Activated CD4-positive, alpha-beta T cell treated with anti-CD3 and anti-CD28 coated beads, Interleukin-2, amount 10 ng/mL, durations not matched to agents 7 days and 5 days (primary cell): ENCODE measurements at regions not wholly inside any gene's neighbourhood (a gene's known extent, or its start where the extent isn't known, plus 50 kb on each side); places are given as distances from the start of the nearest gene placed in this dataset.
"Not testable (repeated sequence)": the region's sequence is repeated elsewhere in the genome, so short reads cannot be mapped to it uniquely, and the experiment has no call there.

ENCODE experiments used
- CTCF ChIA-PET: fragments of 350-600 bp; sonication (Branson Sonifier 250); formaldehyde crosslinking; loops from one replicate; lab custom pipeline; 2021; ENCODE audit warnings: antibody characterized with exemption; lab: Charles Lee
- POLR2A ChIA-PET: fragments of 350-600 bp; sonication (Branson Sonifier 250); formaldehyde crosslinking; loops from one replicate; lab custom pipeline; 2021; ENCODE audit warnings: antibody characterized with exemption; lab: Charles Lee
- DNase-seq: peaks from one replicate; pipeline ENCODE4 v3.0.0-alpha.2; 2020
- H3K27ac Mint-ChIP-seq: one replicate; pipeline ENCODE4 v1.8.0; 2021; ENCODE audit warnings: mild to moderate bottlenecking, moderate library complexity, mixed read lengths
- H3K27me3 Mint-ChIP-seq: one replicate; pipeline ENCODE4 v1.8.0; 2021; ENCODE audit warnings: mixed read lengths
- H3K36me3 Mint-ChIP-seq: one replicate; pipeline ENCODE4 v1.8.0; 2021; ENCODE audit warnings: low read depth, mixed read lengths
- H3K4me1 Mint-ChIP-seq: one replicate; pipeline ENCODE4 v1.8.0; 2021; ENCODE audit warnings: mixed read lengths
- H3K4me3 Mint-ChIP-seq: one replicate; pipeline ENCODE4 v1.8.0; 2021; ENCODE audit warnings: mild to moderate bottlenecking, moderate library complexity, mixed read lengths
- H3K9me3 Mint-ChIP-seq: one replicate; pipeline ENCODE4 v1.8.0; 2021; ENCODE audit warnings: mixed read lengths

DNA sequence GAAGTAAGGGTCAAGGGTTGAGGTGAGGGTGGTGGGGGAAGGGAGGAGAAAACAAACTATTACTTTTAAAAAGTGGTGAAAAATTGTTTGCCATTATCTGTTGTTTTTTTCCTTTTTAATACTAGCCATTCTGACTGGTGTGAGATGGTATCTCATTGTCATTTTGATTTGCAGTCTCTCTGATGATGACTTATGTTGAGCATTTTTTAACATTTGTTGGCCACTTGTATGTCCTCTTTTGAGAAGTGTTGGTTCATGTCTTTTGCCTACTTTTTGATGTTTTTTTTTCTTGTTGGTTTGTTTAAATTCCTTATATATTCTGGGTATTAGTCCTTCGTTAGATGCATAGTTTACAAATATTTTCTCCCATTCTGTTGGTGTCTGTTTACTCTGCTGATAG is 185.9 kb upstream of the ANKRD28 start:
- no peak overlapping the region for H3K4me3 Mint-ChIP-seq
- peaks cover 7% of the 10 kb centered on the region for H3K27me3 Mint-ChIP-seq
- no peak for DNase-seq
- ChIA-PET CTCF (interaction anchor here (0.6 kb wide), 1 partner anchor 386 kb away, joined by 4 read pairs; no protein-coding TSS in a partner anchor), POLR2A (no interaction called here)
- peaks cover 10% of the 10 kb centered on the region for H3K9me3 Mint-ChIP-seq
- H3K27ac Mint-ChIP-seq: no peak overlapping the region
- H3K4me1 Mint-ChIP-seq: no peaks in the 10 kb centered on the region
- H3K36me3 Mint-ChIP-seq: peaks cover under 1% of the 10 kb centered on the region

DNA sequence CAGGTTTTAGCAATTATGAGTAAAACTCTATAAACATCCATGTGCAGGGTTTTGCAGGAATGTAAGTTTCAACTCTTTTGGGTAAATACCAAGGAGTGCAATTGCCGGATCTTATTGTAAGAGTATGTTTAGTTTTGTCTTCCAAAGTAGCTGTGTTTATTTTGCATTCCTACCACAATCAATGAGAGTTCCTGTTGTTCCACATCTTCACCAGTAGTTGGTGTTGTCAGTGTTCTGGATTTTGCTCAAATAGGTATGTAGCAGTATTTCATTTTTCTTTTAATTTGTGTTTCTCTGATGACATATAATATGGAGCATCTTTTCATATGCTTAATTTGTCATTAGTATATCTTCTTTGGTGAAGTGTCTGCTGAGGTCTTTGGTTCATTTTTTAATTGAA is 185.1 kb upstream of the GALNT15 start:
- Mint-ChIP-seq H3K4me1 (no peaks in the 10 kb centered on the region), H3K27ac (no peak overlapping the region), H3K36me3 (peaks cover 3% of the 10 kb centered on the region), H3K4me3 (no peak overlapping the region), H3K27me3 (peaks cover 14% of the 10 kb centered on the region), H3K9me3 (peaks cover 15% of the 10 kb centered on the region)
- POLR2A ChIA-PET: no interaction called here
- DNase-seq: no peak
- CTCF ChIA-PET: no interaction called here

DNA sequence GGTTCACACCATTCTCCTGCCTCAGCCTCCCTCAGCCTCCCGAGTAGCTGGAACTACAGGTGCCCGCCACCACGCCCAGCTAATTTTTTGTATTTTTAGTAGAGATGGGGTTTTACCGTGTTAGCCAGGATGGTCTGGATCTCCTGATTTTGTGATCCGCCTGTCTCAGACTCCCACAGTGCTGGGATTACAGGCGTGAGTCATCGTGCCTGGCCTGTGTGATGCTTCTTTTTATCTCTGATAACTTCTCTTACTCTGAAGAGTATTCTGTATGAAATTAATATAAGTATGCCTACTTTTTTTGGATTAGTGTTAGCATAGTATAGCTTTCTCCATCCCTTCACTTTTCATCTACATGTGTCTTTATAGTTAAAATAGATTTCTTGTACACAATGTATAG is 180.8 kb upstream of the GALNT15 start:
- H3K27me3 Mint-ChIP-seq, H3K4me3 Mint-ChIP-seq, H3K4me1 Mint-ChIP-seq, H3K27ac Mint-ChIP-seq, H3K36me3 Mint-ChIP-seq, DNase-seq, H3K9me3 Mint-ChIP-seq, POLR2A ChIA-PET: not testable (repeated sequence)
- CTCF ChIA-PET: interaction anchor here (0.6 kb wide), 2 partner anchors 50 to 68 kb away, joined by 3 read pairs; no protein-coding TSS in a partner anchor

DNA sequence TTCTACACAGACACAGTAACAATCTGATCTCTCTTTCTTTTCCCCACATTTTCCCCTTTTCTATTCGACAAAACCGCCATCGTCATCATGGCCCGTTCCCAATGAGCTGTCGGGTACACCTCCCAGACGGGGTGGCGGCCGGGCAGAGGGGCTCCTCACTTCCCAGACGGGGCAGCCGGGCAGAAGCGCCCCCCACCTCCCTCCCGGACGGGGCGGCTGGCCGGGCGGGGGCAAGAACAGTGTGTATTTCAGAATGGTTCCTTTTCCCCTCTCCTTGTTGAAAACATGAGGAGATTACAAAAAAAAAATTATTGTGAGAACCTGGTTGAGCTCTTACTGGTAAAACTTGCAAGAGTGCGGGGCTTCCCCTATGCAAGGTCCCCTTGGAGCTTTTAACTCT is 178.0 kb upstream of the GALNT15 start:
- H3K9me3 Mint-ChIP-seq, H3K27me3 Mint-ChIP-seq, H3K4me3 Mint-ChIP-seq, H3K4me1 Mint-ChIP-seq, H3K36me3 Mint-ChIP-seq, DNase-seq, POLR2A ChIA-PET, H3K27ac Mint-ChIP-seq: not testable (repeated sequence)
- CTCF ChIA-PET: interaction anchor here (1.2 kb wide), 1 partner anchor 9 kb away, joined by 5 read pairs; no protein-coding TSS in a partner anchor

DNA sequence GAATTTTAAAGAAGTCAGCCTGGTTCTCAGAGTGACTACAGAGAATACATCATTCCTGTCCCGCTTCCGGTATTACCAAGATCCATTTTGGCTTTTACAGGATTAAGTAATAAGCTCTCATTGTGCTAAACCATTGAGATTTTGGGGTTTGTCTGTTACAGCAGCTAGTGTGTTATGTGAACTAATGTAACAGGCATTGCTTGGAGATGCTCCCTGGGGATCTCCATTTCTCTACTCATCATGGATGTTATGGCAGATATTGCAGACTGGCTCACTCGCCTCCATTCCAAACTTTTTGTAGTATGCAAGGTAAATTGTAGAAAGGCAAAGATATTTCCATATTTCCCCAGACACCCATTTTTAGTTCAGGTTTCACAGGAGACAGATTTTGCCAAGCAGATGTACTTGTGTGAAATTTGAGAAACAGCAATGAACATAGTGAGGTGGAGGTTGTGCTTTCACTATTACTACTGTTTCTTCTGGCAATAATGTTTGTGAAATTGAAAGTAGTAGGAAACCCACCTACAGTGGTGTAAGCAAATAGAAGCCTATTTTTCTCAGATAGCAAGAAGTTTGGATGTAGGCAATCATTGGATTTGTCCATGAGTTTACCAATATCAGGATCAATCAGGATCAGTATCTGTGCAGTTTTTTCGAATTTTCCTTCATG is 177.1 kb upstream of the GALNT15 start:
- Mint-ChIP-seq H3K27me3 (no peaks in the 10 kb centered on the region), H3K9me3 (peaks cover 7% of the 10 kb centered on the region), H3K27ac (no peak overlapping the region), H3K4me1 (peaks cover 6% of the 10 kb centered on the region), H3K36me3 (no peaks in the 10 kb centered on the region), H3K4me3 (no peak overlapping the region)
- ChIA-PET POLR2A (no interaction called here), CTCF (interaction anchor here (1.2 kb wide), 1 partner anchor 10 kb away, joined by 5 read pairs; no protein-coding TSS in a partner anchor)
- DNase-seq: no peak

DNA sequence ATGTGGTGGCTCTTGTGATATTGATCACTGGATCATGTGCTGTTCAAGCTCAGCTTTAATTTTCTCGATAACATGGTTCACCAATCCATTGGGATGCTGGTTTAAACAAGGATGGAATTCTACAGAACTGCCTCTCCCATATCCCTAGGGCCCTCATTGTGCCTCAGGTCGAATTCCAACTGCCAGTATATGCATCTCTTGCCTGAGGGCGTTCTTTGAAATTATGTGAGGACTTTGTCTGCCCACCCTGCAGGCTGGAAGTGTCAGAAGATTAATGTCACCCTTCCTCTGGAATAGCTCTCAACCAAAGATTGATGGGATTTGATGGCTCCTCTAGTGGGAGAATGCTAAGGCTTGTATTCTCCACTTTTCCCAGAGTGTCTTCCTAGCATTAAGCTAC is 175.6 kb upstream of the GALNT15 start:
- ChIA-PET CTCF (interaction anchor here (0.7 kb wide), 1 partner anchor 67 kb away, joined by 3 read pairs; no protein-coding TSS in a partner anchor), POLR2A (no interaction called here)
- H3K36me3 Mint-ChIP-seq: no peaks in the 10 kb centered on the region
- H3K4me1 Mint-ChIP-seq: peaks cover 6% of the 10 kb centered on the region
- H3K27ac Mint-ChIP-seq: no peak overlapping the region
- H3K4me3 Mint-ChIP-seq: no peak overlapping the region
- no peaks in the 10 kb centered on the region for H3K27me3 Mint-ChIP-seq
- DNase-seq: no peak
- H3K9me3 Mint-ChIP-seq: peaks cover 7% of the 10 kb centered on the region

DNA sequence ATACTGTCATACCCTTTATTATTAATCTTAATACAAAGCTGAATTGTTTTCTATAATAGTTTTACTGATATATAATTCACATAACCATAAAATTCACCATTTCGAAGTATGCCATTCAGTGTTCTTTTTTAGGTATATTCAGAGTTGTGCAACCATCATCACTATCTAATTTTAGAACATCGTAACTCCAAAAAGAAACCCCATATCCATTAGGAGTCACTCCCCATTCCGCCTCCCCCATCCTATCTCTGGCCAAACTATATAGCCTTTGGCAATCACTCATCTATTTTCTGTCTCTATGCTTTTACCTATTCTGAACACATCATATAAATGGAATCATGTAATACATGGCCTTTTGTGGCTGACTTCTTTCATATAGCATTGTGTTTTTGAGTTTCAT is 169.7 kb upstream of the GALNT15 start:
- no peak overlapping the region for H3K27ac Mint-ChIP-seq

DNA sequence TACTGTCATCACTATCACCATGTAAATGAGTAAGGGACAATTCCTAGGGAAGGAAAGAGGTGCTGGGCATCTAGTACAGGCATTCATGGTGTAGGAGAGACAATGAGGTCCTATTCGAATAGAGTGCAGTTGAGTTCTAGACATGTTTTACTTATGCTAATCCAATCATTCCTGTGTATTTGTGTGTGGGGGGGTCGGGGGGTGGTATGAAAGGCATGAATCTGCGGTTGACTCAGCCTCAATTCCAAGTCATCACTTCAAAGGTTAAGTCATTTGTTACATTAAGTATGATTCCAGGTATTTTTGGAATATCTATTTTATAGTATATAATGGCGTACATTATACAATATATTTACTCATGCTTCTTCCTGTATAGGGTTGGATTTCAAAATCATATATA is 163.1 kb upstream of the GALNT15 start:
- H3K9me3 Mint-ChIP-seq: peaks cover 7% of the 10 kb centered on the region
- H3K4me1 Mint-ChIP-seq: no peaks in the 10 kb centered on the region
- H3K27ac Mint-ChIP-seq: no peak overlapping the region
- H3K27me3 Mint-ChIP-seq: peaks cover 15% of the 10 kb centered on the region
- no peak overlapping the region for H3K4me3 Mint-ChIP-seq
- no peaks in the 10 kb centered on the region for H3K36me3 Mint-ChIP-seq
- ChIA-PET POLR2A (no interaction called here), CTCF (no interaction called here)
- DNase-seq: no peak

More for the DNA sequence above, 169.7 kb upstream of the GALNT15 start:
- Mint-ChIP-seq H3K4me1 (no peaks in the 10 kb centered on the region), H3K9me3 (peaks cover 16% of the 10 kb centered on the region), H3K36me3 (no peaks in the 10 kb centered on the region), H3K27me3 (peaks cover 5% of the 10 kb centered on the region), H3K4me3 (no peak overlapping the region)
- DNase-seq: no peak
- ChIA-PET CTCF (no interaction called here), POLR2A (no interaction called here)

DNA sequence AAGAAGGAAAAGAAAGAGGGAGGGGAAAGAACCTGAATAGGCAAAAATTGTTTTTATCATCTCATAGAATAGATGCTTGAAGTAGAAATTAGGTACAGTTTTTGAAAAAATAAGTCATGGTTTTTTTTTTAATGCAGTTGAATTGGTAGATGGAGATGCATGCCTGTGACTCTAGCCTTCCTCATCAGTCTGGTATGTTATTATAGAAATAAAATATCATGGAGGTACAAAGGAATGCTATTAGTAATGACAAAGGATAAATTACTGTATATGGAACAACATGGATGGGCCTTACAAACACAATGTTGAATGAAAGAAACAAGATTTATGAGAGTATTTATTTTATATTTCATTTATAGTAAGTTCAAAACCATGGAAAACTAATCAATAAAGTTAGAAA is 162.4 kb upstream of the GALNT15 start:
- ChIA-PET POLR2A (no interaction called here), CTCF (no interaction called here)
- Mint-ChIP-seq H3K27ac (no peak overlapping the region), H3K27me3 (peaks cover 10% of the 10 kb centered on the region), H3K4me3 (no peak overlapping the region), H3K9me3 (peaks cover 4% of the 10 kb centered on the region), H3K36me3 (no peaks in the 10 kb centered on the region), H3K4me1 (no peaks in the 10 kb centered on the region)
- no peak for DNase-seq

DNA sequence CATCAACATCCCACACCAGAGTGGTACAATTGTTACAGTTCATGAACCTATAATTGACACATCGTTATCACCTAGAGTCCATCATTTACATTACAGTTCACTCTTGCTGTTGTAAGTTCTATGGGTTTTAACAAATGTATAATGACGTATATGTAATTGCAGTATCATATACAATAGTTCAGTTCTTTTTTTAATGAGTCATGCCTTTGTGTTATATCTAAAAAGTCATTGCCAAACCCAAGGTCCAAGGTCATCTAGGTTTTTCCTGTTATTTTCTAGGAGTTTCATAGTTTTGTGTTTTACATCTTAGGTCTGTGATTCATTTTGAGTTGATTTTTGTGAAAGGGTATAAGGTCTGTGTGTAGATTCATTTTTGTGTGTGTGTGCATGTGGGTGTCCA is 160.9 kb upstream of the GALNT15 start:
- H3K36me3 Mint-ChIP-seq: no peaks in the 10 kb centered on the region
- ChIA-PET CTCF (no interaction called here), POLR2A (no interaction called here)
- H3K27me3 Mint-ChIP-seq: peaks cover 10% of the 10 kb centered on the region
- H3K9me3 Mint-ChIP-seq: no peaks in the 10 kb centered on the region
- H3K27ac Mint-ChIP-seq: no peak overlapping the region
- H3K4me1 Mint-ChIP-seq: no peaks in the 10 kb centered on the region
- H3K4me3 Mint-ChIP-seq: no peak overlapping the region
- DNase-seq: no peak

DNA sequence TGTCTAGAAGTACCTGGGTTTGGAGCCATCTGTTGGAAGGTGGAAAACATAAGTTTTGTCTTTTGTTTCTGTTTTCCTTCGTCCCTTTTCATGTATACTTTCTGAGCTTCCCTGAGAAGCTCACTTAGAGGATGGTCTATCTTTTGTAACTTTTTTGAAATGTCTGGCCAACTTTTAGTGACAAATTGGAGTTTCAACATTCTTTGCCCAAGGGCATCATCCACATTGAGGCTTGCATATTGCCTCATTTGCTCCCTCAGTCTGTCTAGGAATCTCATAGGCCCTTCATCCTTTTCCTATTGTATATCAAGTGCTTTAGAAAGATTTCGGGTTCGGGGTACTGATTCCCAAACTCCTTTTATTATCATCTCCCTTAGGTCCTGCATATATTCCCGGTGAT is 152.7 kb upstream of the GALNT15 start:
- H3K9me3 Mint-ChIP-seq, POLR2A ChIA-PET, CTCF ChIA-PET, H3K36me3 Mint-ChIP-seq, H3K4me1 Mint-ChIP-seq, DNase-seq, H3K27ac Mint-ChIP-seq, H3K4me3 Mint-ChIP-seq, H3K27me3 Mint-ChIP-seq: not testable (repeated sequence)

DNA sequence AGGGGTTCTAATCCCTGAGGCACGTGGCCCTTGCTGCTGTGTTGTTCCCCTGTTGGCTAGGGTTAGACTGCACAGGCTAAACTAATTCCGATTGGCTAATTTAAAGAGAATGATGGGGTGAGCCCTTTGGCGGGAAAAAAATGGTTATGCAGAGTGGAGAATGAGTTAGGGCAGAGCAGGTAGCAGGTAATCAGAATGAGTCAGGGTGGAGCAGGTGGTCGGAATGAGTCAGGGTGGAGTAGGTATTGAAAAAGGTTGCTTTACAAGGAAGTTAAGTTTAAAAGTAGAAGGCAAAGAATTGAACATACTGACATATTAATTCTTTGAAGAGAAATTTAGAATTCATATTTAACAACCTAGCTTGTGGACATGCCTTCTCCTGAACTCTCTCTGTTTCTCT is 150.6 kb upstream of the GALNT15 start:
- H3K4me1 Mint-ChIP-seq, H3K4me3 Mint-ChIP-seq, H3K27ac Mint-ChIP-seq, H3K27me3 Mint-ChIP-seq, H3K36me3 Mint-ChIP-seq, POLR2A ChIA-PET, DNase-seq, H3K9me3 Mint-ChIP-seq: not testable (repeated sequence)
- CTCF ChIA-PET: interaction anchor here (0.6 kb wide), 1 partner anchor 14 kb away, joined by 3 read pairs; no protein-coding TSS in a partner anchor

DNA sequence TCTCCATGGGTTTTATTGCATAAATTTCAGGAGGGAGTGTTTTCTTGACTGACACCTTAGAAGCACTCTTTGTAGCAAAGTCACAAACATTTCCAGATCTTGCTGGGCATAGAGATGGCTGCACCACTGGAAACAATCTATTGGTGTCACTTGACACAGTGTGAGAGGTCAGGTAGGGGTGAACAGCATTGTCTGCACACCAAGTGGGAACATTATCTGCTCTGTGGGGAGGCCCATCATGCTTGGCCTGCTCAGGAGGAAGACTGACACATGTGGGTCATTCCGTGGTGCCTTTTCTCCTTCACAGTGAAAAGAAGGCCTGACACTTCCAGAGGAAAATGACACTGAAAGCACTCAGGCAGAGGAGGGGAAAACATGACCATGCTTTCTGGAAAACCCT is 149.9 kb upstream of the GALNT15 start:
- no peak for DNase-seq
- POLR2A ChIA-PET: no interaction called here
- no peaks in the 10 kb centered on the region for H3K9me3 Mint-ChIP-seq

DNA sequence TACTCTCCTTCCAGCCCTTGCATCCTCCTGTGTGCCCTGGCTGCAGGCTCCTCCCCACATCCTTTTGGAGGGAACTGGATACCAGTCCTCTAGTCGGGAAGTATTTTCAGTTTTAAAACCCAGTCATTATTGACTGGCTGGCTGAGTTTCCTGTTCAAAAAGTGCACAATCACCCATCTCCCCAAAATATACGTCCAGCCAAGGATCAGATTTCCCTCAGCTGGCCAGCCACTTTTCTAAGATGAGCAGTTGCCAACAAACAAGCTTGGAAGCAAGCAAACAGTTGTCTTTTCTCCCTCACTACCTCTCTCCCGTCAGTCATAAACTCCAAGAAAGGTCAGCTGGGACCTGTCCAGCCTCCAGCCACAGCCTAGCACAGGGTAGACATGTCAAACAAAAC is 147.7 kb upstream of the GALNT15 start:
- Mint-ChIP-seq H3K9me3 (no peaks in the 10 kb centered on the region), H3K27me3 (peaks cover 17% of the 10 kb centered on the region), H3K4me3 (no peak overlapping the region), H3K4me1 (no peaks in the 10 kb centered on the region), H3K36me3 (no peaks in the 10 kb centered on the region), H3K27ac (no peak overlapping the region)
- POLR2A ChIA-PET: no interaction called here
- CTCF ChIA-PET: interaction anchor here (0.6 kb wide), 1 partner anchor 914 kb away, joined by 3 read pairs; no protein-coding TSS in a partner anchor
- DNase-seq: no peak

More for the DNA sequence above, 149.9 kb upstream of the GALNT15 start:
- Mint-ChIP-seq H3K27ac (no peak overlapping the region), H3K4me3 (no peak overlapping the region), H3K27me3 (peaks cover 9% of the 10 kb centered on the region), H3K36me3 (no peaks in the 10 kb centered on the region), H3K4me1 (no peaks in the 10 kb centered on the region)
- CTCF ChIA-PET: no interaction called here
